Activated CD4-positive, alpha-beta T cell treated with anti-CD3 and anti-CD28 coated beads, Interleukin-2, amount 50 U/mL, for 1 hour (primary cell): ENCODE measurements at regions not wholly inside any gene's neighbourhood (a gene's known extent, or its start where the extent isn't known, plus 50 kb on each side); places are given as distances from the start of the nearest gene placed in this dataset.

Experiments used
- DNase-seq: peaks from one replicate; pipeline ENCODE4 v3.0.0-alpha.2; 2020

DNA sequence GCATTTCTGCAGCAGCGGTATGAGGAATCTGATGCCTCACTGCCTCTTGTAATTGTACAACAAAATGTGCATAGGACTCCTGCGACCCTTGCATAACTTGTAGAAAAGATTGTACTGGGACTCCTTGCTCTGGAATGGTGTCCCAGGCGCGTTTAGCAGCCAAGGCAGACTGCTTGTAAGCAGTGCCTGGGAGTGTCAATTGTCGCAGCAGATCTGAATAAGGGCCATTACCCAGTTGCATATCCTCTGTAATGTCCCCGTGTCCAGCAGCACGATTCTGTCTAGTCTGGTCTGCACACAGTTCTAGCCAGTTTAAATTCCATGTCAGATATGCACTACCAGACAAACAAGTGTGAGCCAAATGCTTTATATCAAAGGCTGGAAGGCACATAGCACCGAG, 70.7 kb upstream of the BTN3A2 start:
- no peak for DNase-seq

DNA sequence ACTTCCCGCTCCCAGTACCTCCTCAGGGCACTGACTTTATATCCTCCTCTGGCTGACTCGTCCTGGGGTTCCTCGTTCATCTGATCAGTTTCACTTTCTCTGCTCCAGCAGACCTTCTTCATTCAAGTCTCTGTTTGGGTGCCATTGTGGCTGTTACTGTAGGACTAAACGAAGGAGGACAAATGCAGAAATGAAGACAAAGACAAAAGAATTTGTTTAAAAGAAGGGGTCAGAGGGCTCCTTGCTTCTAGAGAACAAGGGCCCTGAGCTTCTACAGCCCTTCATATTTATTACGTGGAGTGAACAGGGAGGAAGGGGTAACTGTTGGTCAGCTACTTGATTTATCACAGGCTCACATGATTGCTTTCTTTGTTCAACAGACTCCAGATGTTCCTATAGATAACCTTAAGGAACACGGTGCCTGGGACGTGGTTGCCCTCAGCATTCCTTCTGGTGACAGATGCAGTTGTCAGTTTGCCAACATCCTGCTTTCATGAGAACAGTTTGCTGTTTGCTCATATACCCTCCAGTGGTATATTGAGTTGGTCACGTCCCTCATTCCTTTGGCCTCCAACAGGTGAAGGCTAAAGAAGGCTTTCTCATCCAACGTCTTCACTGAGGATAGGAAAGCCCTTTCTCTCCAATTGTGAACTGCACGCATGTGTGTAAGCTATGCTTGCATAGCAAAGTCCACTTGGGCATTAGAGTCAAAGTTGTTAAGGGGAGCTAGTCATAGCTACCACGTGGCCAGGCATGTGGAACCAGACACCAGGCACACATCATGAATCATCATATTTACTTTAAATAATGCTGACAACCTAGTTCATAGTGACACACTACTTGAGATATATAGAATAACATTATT, 69.1 kb upstream of the BTN3A2 start:
- no peak for DNase-seq

GRCh38 chr6:26296556-26296856, 68.5 kb upstream of the BTN3A2 start:
- DNase-seq, result no peak

- no peak for DNase-seq
Measured at GRCh38 chr6:26296857-26297648, 67.9 kb upstream of the BTN3A2 start.

DNA sequence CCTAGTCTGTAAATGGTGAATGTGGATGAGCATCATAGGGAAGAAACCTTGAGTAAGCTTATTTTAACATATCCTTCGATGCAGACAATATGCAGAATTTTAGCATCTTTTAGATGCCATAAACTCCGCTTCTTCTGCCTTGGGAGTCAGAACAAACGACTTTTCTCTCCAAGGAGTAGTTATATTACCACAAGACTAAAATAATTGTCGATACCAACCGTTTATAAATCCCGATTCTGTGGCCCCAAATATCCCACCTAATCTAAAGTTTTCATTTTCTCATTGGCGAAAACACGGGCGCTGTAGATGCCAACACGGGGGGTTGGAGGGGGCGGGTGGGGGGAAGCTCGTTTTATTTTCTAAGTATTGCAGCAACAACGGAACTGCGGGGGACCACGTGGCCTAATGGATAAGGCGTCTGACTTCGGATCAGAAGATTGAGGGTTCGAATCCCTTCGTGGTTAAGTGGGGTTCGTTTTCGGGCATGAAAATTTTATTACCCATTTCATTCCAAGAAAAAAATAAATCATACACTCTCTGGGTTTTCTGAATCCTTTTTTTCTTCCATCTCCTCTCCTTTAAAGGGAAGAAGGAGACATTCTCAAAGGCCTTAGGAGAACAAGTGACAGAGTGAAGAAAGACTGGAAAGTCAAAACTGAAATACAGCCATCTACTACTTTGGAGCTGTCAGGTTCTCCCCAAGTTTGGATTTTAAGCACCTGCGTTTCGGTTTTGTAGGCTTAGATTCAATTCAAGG, 65.5 kb upstream of the BTN3A2 start:
- DNase-seq, result no peak

- DNase-seq, result no peak
Measured at GRCh38 chr6:26300043-26300331, 65.0 kb upstream of the BTN3A2 start.

- DNase-seq, result no peak
Measured at GRCh38 chr6:26300359-26300758, 64.6 kb upstream of the BTN3A2 start.

DNA sequence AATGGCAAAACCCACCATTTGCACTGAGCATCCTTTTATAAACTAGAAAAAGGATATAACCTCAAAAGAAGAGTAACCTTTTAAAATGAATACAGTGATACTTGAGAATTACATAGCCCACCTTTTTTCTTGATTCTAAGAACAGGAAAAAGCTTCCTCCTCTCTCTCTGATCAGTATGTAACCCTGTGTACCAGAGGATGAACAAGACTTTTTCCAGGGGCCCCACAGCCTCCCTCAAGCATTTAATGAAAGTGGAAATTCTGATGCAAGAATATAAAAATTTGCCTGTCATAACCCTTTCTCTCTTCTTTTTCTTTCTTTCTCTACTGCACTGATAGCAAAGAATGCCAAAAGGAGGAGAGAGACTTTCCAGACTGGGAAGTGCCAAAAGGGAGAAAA, 64.2 kb upstream of the BTN3A2 start:
- no peak for DNase-seq

- no peak for DNase-seq
Measured at GRCh38 chr6:26301638-26302037, 63.4 kb upstream of the BTN3A2 start.

DNA sequence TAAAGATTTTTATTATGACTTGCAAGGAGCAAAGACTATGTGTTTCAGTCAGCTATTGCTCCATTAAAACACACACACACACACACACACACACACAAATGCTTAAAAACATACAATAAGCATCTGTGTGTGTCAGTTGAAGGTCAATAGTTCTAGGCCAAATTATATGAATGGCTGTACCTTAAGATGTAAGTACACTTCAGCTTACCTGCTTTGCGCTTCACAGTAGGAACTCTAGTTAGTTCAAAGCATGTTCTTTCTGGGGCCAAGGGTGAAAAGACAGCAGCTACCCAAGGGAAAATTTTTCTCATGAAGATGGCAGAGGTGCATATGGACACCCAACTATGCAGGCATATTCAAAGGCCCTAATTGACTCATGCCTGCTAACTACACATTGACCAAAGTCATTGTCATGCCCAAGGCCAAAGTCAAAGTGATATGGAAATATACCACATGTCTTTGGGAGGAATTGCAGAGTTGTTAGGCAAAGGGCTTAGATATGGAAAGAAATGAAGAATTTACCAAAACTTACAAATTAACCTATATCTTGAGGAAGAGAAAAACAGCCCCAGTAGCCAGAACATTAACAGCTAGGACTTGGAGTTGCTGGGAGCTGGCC, 61.9 kb upstream of the BTN3A2 start:
- no peak for DNase-seq

GRCh38 chr6:26304213-26304796, 60.7 kb upstream of the BTN3A2 start:
- no peak for DNase-seq

- peak; percentile 72 for DNase-seq
Measured at GRCh38 chr6:26304797-26305640, 60.0 kb upstream of the BTN3A2 start.

DNA sequence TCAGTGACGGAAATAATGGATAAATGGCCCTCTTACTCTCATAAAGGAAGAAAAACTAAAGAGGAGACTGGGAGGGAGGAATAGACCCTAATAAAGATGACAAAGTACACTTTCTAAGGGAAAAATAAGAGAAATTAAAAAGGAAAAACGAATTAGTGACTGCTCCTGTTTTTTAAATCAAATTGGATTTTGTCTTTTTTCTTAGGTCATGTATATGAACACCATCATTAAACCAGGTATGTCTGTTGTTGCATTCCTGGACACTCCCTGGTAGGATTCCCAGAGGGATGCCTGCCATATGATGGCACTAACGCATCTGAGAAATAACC, 59.4 kb upstream of the BTN3A2 start:
- DNase-seq, result no peak

DNA sequence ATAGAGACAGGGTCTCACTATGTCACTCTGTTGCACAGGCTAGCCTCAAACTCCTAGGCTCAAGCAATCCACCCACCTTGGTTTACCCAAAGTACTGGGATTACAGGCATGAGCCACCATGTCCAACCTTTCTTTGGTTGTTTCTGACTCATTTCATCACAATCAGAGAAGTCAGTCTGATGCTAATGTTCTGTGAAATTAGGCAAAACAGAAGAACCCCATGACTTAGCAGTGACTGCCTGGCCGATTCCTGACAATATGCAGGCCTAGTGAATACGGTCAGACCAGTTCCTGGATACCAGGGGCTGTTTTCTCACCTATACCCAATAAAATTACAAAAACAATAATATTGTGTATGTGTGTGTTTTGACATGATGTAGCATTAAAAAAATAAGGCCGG, 58.8 kb upstream of the BTN3A2 start:
- no peak for DNase-seq

GRCh38 chr6:26307850-26308249, 57.1 kb upstream of the BTN3A2 start:
- no peak for DNase-seq

DNA sequence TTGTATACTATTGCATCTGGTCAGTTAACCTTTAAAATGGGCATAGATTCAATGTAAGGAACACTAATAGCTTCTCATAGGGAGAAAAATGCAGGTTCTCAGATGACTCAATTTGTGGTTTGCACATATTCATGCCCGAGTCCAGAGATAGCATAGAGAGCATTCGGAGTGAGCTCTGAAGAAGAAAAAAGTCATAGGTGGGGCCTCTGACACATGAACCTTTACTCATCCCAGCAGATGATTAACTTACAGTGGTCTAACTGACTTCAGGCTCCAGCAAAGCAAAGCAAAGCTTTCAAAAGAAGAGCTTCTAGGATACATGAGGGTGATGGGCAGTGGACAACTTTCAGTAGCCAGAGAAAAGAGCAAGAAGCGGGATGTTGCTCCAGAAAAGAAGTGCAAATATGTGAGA, 55.3 kb upstream of the BTN3A2 start:
- DNase-seq, result no peak

DNA sequence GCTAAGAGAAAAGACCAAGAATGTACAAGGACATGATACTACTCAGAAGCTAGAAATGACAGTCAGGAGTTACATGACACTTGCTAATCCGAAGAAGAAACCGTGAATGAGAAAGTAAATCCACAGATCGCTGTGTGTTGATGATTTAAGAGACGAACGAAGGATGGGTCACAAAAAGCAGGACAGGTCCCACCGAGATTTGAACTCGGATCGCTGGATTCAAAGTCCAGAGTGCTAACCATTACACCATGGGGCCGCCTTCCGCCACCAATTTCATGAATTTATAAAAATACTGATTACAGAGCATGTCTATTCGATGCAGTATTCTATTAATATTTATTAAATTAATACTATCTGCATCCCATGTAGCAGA, 54.0 kb upstream of the BTN3A2 start:
- DNase-seq, result peak; percentile 34

- DNase-seq, result peak; percentile 54
Measured at GRCh38 chr6:26311385-26312095, 53.5 kb upstream of the BTN3A2 start.

GRCh38 chr6:26312096-26312463, 52.9 kb upstream of the BTN3A2 start:
- DNase-seq, result no peak

DNA sequence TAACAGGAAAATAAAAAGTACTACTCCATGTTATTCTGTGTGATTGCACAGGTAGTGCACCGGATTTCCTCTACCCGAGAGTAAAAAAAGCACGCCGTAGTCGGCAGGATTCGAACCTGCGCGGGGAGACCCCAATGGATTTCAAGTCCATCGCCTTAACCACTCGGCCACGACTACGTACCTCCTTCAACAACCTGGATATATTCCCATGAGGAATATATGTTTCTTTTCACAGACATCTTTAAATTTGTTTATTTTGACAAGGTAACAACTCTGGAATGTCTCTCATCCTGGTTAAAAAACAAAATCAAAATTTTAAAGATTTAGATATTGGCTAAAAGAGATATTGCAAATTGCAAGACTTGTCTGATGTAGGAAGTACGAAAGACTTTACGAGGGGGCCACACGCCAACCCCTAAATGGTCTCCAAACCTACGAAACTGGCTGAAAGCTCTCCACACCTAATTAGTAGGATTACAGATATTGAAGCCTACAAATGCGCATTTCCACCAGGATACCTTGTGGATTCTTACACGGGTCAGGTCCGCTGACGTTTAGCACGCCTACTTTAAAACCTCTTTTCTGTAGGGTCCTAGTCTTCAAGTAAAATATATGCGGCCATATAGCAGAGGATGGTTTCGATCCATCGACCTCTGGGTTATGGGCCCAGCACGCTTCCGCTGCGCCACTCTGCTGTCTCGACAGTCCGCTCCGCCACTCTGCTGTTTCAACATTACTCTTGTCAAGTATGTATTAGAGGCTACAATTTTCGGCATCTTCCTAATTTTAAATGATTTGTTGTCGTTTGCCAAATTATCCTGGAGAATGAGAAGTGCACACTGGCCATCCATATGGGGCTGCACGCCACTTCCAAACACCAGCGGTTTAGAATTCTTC, 52.2 kb upstream of the BTN3A2 start:
- peak; percentile 82 for DNase-seq
